ENCODE measurements at regions not wholly inside any gene's neighbourhood (a gene's known extent, or its start where the extent isn't known, plus 50 kb on each side); places are given as distances from the start of the nearest gene placed in this dataset.

DNA sequence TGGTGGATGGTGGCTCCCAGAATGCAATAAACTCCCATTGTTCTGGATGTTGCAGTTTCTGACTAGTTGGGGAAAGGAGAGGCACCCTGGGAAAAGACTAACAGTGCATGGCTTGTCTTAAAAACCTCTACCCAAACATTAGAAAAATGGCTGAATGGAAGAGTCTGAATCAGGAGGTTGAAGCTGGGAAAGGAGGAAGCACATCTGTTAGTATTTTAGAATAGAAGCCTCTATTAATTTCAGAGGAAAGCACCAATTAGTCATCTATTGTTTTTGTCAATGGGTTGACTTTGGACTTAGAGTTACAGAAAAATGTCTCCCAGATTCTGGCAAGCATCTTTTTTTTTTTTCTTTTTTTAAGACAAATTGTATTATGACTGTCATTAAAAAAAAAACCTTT, 56.1 kb upstream of the ELMO1 start:
- no peak for TF ChIP-seq JUND (IDR thresholded peaks at IDR 0.05; ENCODE audit: low read depth)
- in situ Hi-C loops (cut with HindIII; ENCODE audit: low pct_unique_long_range_greater_than_20kb, low sequenced_read_pairs): no loop called here
- no peak for DNase-seq (ENCODE audit: low read depth in 1 of 2, low spot score in 1 of 2)

DNA sequence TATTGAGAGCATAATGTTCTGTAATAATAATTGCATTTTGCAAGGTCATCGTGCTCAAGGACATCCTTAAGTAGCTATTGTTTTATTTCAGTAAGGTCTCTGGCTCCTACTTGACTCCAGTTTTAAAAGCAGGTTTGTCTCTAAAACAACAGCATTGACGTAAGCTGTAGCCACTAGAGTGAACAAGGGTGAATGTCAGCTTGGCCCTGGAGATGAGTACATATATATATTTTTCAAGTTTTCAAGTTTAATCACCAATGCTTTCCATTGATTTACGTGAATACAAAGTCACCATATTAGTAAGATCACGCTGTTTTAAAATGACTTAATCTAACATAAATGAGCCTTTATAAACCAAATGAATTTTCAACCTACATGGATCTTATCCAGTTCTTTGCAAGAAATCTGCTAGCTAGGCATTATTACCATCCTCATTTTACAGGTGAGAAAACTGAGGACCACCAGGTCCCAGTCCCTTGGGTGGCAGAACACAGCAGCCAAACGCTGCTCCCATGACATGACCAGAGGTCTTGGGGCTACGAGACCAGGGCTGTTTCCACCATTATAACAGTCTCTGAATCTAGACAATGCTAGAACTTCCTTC, 57.2 kb upstream of the ELMO1 start:
- in situ Hi-C loops (cut with HindIII; ENCODE audit: low pct_unique_long_range_greater_than_20kb, low sequenced_read_pairs): no loop called here
- TF ChIP-seq JUND (IDR thresholded peaks at IDR 0.05; ENCODE audit: low read depth): no peak
- DNase-seq (ENCODE audit: low read depth in 1 of 2, low spot score in 1 of 2): no peak

DNA sequence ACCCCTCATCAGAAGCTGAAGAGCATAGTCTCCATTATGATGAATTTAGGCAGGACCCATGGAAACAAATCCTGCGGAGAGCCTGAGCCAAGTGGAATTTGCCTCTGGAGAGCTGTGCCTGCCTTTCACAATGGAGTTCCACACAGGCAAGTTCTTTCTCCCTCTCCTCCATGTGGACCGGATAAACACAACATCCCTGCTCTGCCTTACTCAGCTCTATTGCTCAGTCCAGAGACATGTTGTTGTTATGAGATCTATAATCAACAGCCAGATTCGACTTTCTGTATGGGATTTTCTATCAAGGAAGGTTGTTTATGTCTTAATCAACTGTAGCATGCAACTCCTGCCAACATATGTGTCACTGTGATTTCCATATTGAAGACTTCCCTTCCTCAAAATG, 59.5 kb upstream of the ELMO1 start:
- in situ Hi-C loops (cut with HindIII; ENCODE audit: low pct_unique_long_range_greater_than_20kb, low sequenced_read_pairs): no loop called here
- DNase-seq (ENCODE audit: low read depth in 1 of 2, low spot score in 1 of 2): no peak
- no peak for TF ChIP-seq JUND (IDR thresholded peaks at IDR 0.05; ENCODE audit: low read depth)

DNA sequence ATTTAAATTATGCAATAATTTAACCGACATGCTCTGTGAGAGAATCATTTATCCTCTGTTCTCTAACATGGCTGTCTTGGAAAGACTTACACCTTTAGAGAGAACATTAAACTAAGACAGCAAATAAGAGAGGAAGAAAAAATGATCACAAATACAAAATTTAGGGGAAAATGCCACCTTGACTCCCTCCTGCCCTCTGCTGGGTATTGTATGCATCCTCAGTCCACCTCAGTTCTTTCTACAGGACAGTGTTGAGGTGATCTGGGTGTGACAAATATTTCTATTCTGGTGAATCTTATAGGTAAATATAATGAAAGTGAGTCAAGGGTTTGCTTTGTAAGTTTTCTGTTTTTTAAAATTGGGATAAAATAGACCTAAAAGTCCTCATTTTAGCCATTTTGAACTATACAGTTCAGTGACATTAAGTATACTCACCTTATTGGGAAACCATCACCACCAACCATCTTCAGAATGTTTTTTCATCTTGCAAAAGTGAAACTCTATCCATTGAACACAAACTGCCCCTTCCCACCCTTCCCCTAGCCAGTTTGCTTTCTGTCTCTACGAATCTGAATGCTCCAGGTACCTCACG, 61.5 kb upstream of the ELMO1 start:
- no peak for TF ChIP-seq JUND (IDR thresholded peaks at IDR 0.05; ENCODE audit: low read depth)
- in situ Hi-C loops (cut with HindIII; ENCODE audit: low pct_unique_long_range_greater_than_20kb, low sequenced_read_pairs): no loop called here
- DNase-seq (ENCODE audit: low read depth in 1 of 2, low spot score in 1 of 2): no peak

DNA sequence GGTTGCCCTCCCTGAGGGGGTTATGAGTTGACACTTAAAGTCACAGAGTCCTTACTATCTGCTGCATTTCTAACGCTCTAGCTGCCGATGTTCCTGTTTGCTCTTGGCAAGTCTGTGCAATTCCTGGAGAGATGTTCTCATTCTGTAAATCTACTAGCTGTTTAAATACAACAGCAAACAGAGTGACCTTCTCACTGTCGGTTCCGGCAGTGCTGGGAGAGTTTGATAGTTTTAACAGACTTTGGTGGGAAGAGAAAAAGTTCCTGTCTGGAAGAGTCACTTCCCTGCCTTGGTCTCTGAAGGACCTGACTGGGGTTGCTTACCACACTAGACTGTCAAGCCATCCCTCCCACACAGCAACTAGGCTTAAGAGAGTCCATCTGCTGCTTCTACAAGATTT, 63.3 kb upstream of the ELMO1 start:
- in situ Hi-C loops (cut with HindIII; ENCODE audit: low pct_unique_long_range_greater_than_20kb, low sequenced_read_pairs): no loop called here
- no peak for TF ChIP-seq JUND (IDR thresholded peaks at IDR 0.05; ENCODE audit: low read depth)
- no peak for DNase-seq (ENCODE audit: low read depth in 1 of 2, low spot score in 1 of 2)

DNA sequence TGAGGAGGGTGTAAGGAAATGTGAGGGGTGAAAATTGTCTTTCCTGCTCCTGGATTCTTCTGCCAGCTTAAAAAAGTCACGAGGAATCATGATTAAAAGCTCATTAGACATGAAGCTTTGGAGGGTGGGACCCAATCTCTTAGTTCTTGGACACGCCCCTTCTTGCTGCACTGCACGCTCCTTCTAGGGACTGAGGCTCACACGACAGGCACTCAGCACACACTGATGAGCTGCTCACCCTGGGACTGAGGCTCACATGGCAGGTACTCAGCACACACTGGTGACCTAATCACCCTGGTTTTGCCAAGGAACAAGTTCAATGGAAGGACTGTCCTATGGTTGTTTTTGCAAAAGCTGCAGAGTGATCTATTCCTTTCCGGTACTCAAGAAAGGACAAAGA, 65.8 kb upstream of the ELMO1 start:
- in situ Hi-C loops (cut with HindIII; ENCODE audit: low pct_unique_long_range_greater_than_20kb, low sequenced_read_pairs): no loop called here
- no peak for TF ChIP-seq JUND (IDR thresholded peaks at IDR 0.05; ENCODE audit: low read depth)
- DNase-seq (ENCODE audit: low read depth in 1 of 2, low spot score in 1 of 2): no peak

DNA sequence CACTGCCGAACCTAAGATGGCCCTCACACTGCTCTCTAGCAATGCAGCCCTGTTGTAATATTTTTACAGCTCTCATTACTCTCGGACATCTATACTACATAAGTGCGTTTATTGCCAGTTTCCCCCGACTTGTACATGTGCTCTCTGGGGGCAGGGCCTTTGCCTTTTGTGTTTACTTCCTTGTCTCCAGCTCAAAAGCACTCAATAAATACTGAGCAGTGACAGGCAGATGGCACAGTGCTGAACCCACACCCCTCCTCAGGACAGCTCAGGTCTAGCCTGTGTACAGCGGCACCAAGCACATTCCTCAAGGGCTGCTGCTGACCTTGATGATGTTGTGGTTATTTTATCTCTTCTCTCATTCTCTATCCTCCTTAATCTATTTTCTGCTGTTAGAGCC, 68.0 kb upstream of the ELMO1 start:
- in situ Hi-C loops (cut with HindIII; ENCODE audit: low pct_unique_long_range_greater_than_20kb, low sequenced_read_pairs): no loop called here
- no peak for DNase-seq (ENCODE audit: low read depth in 1 of 2, low spot score in 1 of 2)
- TF ChIP-seq JUND (IDR thresholded peaks at IDR 0.05; ENCODE audit: low read depth): no peak

DNA sequence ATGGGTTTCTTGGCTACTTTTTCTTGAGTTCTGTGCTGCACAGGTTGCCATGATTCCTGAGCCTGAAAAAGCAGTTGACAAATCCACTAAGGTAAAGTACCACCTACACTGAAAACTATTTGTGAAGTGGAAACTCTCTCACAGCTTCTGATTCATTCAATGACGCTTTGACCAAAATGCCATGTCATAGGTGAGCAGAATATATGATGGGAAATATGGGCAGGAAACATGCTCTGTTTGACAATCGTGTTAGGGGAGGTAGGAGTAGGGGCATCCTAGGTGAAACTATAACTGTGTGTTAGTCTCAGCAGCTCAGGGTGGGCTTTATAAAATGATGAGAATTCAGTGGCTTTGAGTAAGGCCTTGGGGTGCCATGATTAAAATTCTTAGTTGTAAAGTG, 69.6 kb upstream of the ELMO1 start:
- TF ChIP-seq JUND (IDR thresholded peaks at IDR 0.05; ENCODE audit: low read depth): no peak
- DNase-seq (ENCODE audit: low read depth in 1 of 2, low spot score in 1 of 2): no peak
- in situ Hi-C loops (cut with HindIII; ENCODE audit: low pct_unique_long_range_greater_than_20kb, low sequenced_read_pairs): no loop called here

DNA sequence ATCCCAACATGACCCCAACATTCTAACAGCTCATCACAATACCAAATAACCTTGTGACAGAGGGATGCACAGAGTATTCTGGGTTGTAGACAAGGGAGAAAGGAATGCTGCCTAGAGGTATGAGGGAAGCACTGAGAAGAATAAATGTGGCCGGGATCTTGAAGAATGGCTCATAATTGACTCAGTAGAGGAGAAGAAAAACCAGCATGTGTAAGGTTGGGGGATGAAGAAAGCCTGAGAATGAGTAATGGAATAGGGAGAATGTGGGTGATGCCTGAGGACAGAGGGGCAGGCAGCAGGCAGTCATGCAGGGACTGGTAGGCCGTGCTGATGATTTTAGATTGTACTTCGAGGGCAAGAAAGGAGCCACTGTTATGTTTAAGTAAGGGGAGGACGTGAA, 75.4 kb upstream of the ELMO1 start:
- no peak for DNase-seq (ENCODE audit: low read depth in 1 of 2, low spot score in 1 of 2)
- in situ Hi-C loops (cut with HindIII; ENCODE audit: low pct_unique_long_range_greater_than_20kb, low sequenced_read_pairs): no loop called here
- TF ChIP-seq JUND (IDR thresholded peaks at IDR 0.05; ENCODE audit: low read depth): no peak

DNA sequence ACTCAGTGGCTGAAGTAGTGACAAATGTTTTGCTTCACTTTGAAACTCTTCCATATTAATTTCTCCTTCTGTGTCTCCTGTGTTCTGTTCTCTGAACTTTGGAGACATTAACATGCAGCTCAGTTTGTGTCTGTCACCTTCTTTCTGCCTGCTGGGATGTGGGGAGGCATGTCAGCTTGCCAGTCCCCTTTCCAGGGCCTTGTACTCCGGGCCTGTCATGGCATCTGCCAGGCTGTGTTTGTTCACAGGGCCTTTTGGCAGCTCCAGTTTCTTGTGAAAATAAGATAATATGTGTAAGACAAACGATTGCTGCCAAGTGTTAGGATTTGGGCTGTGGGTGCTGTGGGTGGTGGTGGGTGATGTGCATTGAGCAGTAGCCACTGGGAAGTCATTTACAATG, 76.1 kb upstream of the ELMO1 start:
- no peak for DNase-seq (ENCODE audit: low read depth in 1 of 2, low spot score in 1 of 2)
- TF ChIP-seq JUND (IDR thresholded peaks at IDR 0.05; ENCODE audit: low read depth): no peak
- in situ Hi-C loops (cut with HindIII; ENCODE audit: low pct_unique_long_range_greater_than_20kb, low sequenced_read_pairs): no loop called here

DNA sequence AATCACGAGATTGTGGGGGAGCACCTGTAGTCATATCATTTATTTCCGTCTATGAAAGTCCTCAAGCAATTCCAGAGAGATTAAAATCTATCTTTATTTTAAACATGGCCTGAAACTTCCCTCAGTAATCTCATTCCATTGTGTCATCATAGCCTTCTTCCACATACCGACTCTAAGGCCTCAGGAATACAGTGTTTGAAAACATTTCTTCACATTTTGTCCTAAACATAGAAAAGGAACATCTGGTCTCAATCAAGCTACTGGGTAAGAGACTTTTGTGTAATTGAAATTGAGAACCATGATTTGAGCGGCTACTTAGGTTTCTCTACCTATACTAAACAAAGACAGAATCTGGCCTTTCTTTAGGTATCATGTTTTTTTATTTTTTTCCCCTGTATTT, 78.0 kb upstream of the ELMO1 start:
- in situ Hi-C loops (cut with HindIII; ENCODE audit: low pct_unique_long_range_greater_than_20kb, low sequenced_read_pairs): no loop called here
- TF ChIP-seq JUND (IDR thresholded peaks at IDR 0.05; ENCODE audit: low read depth): no peak

DNA sequence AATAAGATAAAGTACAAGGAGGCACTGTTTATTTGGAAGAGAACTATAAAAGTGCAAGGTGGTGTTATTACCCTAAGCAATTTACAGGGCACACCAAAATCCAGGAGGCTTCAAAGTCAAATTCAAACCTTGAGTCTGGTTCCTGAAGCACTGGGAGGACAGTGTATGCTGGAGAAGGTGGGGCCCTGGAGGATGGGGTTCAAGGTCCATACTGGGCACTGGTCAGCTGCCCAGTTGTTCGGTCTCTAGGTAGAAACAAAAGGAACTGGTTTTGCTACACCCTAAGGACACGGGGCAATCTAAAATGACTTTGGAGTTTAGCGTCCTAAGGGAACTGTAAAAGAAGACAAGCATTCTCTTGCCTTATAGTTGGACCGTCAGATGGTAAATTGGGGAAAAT, 78.4 kb upstream of the ELMO1 start:
- in situ Hi-C loops (cut with HindIII; ENCODE audit: low pct_unique_long_range_greater_than_20kb, low sequenced_read_pairs): no loop called here
- no peak for DNase-seq (ENCODE audit: low read depth in 1 of 2, low spot score in 1 of 2)
- no peak for TF ChIP-seq JUND (IDR thresholded peaks at IDR 0.05; ENCODE audit: low read depth)

More for the DNA sequence above, 78.0 kb upstream of the ELMO1 start:
- no peak for DNase-seq (ENCODE audit: low read depth in 1 of 2, low spot score in 1 of 2)

DNA sequence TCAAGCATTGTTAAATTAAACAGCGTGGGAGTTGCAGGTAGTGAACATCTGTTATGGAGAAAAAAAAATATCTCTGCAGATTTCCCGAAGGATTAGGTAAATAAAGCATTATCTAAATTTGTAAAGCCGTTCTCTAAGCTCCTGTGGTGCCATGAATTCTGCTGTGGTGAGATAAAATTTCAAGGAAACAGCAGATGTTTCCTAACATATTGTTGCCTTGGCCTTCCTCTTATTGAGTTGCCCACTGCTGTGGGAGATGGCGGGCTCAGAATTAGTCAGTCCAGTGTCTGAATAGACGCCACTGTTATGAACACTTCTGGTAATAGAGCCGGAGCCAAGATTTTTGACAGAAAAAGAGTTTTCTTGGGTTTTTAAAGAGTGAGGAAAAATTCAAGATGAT, 82.6 kb upstream of the ELMO1 start:
- in situ Hi-C loops (cut with HindIII; ENCODE audit: low pct_unique_long_range_greater_than_20kb, low sequenced_read_pairs): no loop called here
- no peak for DNase-seq (ENCODE audit: low read depth in 1 of 2, low spot score in 1 of 2)
- no peak for TF ChIP-seq JUND (IDR thresholded peaks at IDR 0.05; ENCODE audit: low read depth)

DNA sequence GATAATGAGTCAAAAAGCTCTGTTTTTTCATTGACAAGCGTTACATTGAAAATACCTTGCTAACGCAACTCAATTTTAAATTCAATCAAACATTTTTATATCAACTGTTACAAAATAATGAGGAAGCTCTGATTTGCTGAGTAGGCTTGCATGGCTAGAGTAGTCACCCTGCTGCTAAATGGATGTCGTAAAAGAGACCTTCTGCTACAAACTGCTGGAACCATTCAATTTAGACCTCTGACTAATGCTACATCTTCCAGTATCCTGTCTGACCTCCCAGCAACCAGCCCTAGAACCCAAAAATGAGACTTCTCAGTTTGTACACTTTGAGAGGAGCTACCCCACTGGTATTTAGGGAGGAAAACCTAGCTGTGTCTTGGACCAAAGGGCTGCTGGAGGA, 84.0 kb upstream of the ELMO1 start:
- no peak for TF ChIP-seq JUND (IDR thresholded peaks at IDR 0.05; ENCODE audit: low read depth)
- DNase-seq (ENCODE audit: low read depth in 1 of 2, low spot score in 1 of 2): no peak
- in situ Hi-C loops (cut with HindIII; ENCODE audit: low pct_unique_long_range_greater_than_20kb, low sequenced_read_pairs): no loop called here

All from T47D (cell line).